ENCODE measurements at regions not wholly inside any gene's neighbourhood (a gene's known extent, or its start where the extent isn't known, plus 50 kb on each side); places are given as distances from the start of the nearest gene placed in this dataset.

DNA sequence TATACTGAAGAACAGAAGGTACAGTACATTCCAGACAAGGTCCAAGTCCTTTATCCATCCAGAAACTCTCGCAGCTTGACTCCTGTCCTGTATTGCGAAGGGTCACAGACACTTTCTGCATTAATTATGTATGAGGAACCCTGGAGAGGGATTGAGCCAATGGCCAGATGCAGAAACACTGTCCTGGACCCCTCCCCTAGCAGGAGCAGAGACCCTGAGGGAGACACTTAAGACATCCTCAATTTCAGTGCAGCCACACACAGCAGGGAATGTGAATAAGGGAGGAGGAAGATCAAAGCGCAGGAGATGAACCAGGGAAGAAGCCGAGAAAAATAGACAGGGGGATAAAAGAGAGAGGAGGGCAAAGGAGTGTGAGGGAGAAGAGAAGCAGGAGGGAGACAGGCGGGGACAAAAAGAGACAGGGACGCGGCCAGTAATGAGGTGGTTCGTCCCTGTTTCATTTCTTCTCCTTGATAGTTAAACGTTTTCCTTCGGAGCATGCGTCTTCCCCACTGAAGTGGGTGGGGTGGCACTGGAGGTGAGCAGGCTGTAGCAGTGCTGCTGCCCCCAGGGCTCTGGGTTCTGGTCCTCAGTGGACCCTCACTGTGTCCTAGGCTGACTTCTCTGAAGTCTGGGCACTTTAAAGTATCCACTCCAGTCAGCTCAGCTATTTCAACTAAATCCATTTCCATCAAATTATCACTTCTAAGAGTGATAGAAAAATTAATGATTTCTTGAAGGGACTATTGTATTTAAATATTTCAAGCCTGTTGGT lies 356.4 kb upstream of the NOCT start:
- no peak for DNase-seq (ENCODE audit: low spot score)
- ATAC-seq, result no peak
- intact Hi-C loops (cut with DNase I), result no loop called here

DNA sequence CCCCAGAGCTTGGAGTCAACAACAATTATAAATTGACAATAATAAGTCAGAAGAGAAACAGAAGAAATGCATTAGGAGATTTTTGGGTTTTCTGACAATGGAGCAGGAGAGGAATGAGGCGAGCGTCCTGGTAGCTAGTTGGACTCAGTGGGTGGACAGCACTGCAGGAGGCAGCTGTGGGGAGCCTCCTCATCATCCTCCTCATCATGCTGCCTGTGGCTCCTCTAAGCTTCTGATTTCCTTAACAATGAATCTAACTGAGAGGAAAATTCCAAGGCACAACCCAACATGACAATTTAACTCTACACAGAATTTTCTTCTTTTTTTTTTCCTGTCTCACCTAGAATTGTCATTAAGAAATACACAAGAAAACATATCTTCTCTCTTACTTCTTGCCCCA lies 357.1 kb upstream of the NOCT start:
- no peak for DNase-seq (ENCODE audit: low spot score)
- ATAC-seq, result no peak
- intact Hi-C loops (cut with DNase I), result no loop called here

DNA sequence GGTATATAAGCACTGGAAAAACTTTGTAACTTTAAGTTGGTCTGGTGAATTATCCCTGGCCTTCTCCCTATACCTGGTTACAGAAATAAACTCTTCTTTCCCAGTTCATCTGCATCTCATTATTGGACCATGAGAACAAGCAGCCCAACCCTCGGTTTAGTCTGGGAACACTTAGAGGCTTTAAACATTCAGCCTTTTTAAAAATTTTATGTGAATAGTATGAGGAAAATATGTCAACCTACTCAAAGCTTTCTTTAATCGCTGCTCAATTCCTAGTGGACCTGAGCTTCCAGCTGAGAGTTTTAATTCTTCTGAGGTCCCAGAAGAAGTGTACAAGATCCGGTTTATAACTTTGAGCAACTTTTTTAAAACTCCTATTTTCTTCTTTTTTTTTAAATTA lies 358.6 kb upstream of the NOCT start:
- ATAC-seq (peak; percentile 38), DNase-seq (ENCODE audit: low spot score) (no peak)
- intact Hi-C loops (cut with DNase I), result no loop called here

DNA sequence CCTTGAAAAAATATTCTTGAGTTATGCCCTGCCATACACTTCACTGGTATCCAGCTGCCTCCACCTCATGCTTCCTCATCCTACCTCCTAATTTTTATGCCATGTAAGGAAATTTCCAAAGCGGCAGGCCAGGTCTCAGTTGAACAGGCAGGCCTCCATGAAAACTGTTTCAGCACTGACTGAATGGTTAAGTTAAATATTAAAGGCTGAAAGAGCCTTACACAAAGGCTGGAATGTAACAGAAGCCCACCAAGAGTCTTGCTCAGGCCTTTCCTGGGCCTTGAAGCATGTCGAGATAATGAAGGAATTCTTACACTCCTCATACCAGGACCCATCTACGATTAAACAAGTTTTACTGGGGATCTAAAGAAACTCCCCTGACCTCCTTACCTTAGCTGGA lies 359.6 kb upstream of the NOCT start:
- DNase-seq (ENCODE audit: low spot score), result no peak
- intact Hi-C loops (cut with DNase I), result no loop called here
- no peak for ATAC-seq

DNA sequence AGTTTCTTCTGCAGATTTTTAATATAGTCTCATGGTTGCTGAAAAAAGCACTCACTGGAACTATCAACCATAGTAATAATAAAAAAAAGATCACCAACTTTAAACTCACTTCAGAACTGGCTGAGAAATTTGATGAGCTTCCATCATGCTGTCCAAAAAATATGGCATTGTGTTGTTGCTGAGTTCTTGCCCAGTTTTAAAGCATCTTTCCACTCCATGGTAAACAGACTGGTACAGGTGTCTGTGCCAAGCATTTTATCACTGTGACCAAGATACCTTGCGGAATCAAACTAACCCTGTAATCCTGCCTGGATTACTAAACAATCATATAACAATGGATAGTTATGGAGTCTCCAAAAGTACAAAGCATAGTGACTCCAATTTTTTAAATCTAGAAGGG lies 360.3 kb upstream of the NOCT start:
- no peak for ATAC-seq
- intact Hi-C loops (cut with DNase I), result no loop called here
- no peak for DNase-seq (ENCODE audit: low spot score)

DNA sequence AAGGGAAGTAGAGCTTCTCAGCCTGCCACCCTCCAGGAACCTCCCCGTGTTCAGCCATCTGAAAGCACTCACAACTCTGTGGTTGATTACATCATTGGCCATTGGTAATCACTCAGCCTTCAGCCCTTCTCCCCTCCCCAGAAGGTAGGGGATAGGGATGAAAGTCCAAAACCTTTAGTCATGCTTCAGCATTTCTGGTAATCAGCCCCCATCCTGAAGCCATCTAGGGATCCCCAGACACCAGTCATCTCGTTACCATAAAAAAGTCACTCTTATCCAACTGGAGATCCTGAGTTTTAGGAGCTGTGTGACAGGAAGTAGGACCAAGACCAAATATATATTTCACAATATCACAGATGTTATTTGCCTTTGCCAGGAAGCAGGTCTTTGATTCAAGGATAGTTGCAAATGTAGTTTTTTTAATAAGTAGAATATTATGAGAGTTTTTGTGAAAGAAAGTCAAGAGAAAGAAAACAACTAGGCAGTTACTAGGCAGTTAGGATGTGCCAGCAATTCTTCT lies 364.6 kb upstream of the NOCT start:
- intact Hi-C loops (cut with DNase I), result no loop called here
- ATAC-seq, result peak; percentile 80
- DNase-seq (ENCODE audit: low spot score), result no peak

DNA sequence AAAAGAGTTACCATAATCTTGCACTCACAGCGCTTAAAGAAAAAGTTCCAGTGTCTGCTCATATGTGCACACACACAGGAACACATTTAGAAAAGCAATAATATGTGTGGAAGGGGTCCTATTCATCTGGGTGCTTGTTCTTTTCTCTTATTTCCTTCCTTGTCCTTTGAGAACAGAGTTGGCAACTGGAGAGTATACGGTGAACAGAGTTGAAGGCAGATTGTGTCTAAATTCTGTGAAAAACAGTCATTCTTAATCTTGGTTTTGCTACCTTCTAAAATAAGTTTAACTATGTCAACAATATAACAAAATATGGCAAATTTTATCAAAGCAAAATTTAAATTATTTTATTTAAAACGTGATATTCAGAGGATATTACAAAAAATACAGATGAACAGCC lies 365.1 kb upstream of the NOCT start:
- no peak for ATAC-seq
- intact Hi-C loops (cut with DNase I), result no loop called here
- no peak for DNase-seq (ENCODE audit: low spot score)

DNA sequence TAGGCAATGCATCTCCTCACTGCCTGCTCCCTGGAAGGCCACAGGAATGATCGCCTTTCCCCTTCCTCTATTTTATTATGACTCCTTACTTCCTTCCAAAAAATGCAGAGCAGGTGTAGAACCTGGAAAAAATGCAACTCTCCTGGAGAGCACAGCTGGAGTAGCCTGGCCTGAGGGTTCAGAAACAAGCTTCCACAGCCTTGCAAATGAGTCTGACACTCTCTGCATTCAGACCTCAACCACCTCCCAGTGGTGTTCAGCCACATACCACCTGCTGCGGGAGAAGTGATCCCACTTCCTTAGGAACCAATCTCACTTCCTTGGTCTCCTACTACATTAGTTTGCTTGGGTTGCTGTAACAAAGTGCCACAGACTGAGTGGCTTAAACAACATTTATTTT lies 368.1 kb upstream of the NOCT start:
- no peak for ATAC-seq
- intact Hi-C loops (cut with DNase I), result no loop called here
- no peak for DNase-seq (ENCODE audit: low spot score)

DNA sequence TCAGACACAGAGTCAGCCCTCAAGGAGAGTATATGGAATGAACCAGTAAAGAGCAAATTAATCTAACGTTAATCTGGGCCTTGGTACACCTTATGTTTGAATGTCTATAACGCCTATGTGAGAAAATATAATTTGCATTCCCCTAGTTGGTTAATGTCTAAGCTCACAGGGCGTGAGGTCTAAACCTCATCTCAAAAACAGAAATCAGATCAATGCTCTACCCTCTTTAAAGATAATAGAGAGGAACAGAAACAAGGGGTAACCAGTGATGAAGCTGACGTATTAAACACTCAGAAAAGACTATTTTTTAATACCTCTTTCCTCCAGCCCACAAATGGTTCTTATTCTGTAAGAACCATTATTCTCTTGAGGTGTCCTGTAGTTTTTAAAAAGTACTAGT lies 369.2 kb upstream of the NOCT start:
- intact Hi-C loops (cut with DNase I), result no loop called here
- ATAC-seq (no peak), DNase-seq (ENCODE audit: low spot score) (no peak)

DNA sequence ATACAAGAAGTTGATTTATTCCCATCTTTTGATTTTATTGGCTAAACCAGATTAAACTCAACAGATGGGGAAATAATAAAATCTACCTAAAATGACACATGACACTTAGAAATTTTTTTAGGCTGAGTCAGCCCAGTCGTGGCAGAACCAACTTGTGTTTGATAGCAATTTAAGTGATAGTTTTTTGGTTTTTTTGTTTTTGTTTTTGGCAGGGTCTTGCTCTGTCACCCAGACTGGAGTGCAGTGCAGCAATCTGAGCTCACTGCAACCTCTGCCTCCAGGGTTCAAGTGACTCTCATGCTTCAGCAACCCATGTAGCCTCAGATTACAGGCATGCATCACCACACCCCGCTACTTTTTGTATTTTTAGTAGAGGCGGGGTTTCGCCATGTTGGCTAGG lies 370.3 kb upstream of the NOCT start:
- intact Hi-C loops (cut with DNase I), result no loop called here
- ATAC-seq (no peak), DNase-seq (ENCODE audit: low spot score) (no peak)

DNA sequence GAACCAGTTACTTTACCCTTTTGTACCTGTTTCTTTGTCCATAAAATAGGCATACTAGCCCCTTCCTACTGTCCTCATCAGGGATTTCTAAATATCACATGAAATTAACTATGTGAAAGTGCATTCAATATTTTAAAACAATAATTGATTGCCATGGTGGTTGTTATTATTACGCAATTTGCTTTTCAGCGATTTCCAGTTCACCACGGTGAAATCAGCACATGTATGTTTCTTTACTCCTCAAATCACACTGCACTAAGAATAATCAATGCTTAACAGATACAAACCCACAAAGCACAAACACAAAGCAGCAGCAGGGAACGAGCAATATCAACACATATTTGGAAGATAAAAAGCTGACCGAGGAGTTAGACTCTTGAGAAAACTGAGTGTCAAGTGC lies 371.3 kb upstream of the NOCT start:
- ATAC-seq (no peak), DNase-seq (ENCODE audit: low spot score) (no peak)
- intact Hi-C loops (cut with DNase I), result no loop called here

DNA sequence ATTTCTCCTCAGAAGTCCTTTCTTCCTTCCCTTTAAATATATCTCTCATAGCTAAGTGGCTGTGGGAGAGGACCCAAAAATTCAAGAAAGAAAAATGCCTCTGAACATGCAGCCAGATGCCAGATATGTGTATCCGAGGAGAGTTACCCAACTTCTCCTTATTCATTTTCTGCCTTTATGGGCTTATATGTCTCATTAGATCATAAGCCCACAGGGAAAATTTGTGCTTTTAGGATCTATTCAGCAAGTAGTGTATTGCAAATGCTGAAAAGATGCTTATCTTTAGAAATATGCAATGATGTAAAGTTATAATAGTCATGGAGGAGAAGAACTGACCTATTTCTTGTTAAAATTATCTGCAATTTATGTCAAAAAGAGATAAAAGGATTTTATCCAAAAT lies 371.8 kb upstream of the NOCT start:
- intact Hi-C loops (cut with DNase I), result no loop called here
- ATAC-seq (no peak), DNase-seq (ENCODE audit: low spot score) (no peak)

DNA sequence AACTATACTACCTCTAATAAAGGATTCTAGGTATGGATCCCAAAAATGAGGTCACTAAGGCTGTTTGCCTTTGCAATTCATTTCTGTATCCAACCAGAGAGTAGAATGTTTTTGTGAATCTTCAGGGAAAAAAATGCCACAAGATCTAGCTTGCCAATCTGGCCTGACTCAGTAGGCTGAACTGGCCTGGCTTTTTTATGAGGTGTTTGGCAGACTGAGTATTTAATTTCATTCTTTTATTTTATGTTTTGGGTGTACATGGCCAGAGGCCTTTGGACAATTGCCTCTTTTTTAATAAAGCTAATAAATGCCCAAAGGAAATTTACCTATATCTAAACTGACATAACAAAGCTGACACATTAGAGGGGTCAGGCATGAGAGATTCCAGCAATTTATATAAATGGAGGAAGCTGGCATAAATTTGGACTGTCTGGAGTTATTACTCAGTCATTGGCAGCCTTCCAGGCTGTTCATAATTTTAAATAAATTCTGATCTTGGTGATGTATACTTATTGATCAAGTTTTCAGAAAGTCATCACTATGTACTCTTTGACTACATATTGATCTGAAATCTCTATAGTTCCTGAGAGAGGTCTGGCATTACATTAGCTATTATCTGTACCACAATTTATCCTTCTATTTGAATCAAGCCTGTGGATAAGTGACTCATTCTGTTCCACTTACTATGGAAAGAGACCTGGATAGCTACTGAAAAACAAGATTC lies 376.4 kb upstream of the NOCT start:
- intact Hi-C loops (cut with DNase I), result no loop called here
- ATAC-seq, result no peak
- DNase-seq (ENCODE audit: low spot score), result no peak

DNA sequence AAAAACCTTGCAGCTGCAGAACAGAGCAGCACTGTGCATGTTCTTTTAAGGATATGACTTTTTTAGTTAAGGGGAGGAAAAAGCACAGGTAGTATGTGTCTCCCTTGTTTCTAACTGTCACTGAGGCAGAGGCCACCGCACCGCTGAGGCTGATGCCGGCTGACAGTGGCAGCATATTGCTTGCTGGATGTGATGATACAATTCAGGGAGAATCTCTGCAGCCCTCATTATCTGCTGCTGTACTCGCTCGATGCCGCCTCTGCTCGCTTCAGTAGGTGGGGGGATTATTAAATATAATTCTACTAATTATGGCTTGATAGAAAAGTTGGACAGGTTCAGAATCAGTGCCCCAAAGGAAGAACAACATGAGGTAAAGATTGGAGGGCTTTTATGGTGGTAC lies 378.8 kb upstream of the NOCT start:
- DNase-seq (ENCODE audit: low spot score), result no peak
- intact Hi-C loops (cut with DNase I), result no loop called here
- no peak for ATAC-seq

DNA sequence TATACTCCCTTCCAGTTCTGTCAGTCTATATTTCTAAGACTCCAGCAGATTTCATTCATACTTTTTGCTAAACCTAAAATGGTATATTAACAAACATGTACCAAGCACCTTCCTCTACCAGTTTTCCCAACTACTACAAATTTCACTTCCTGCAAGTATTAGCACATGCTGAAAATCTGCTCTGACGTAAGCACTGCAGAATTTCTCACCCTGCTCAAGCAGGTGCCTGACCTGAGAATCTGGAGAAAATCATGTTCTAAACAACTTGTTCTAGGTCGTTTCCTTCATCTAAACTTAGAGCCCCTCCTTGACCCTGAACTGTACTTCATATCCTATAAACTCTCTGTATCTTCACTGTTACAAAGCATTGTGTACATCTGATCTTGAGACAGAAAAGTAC lies 380.7 kb upstream of the NOCT start:
- DNase-seq (ENCODE audit: low spot score) (no peak), ATAC-seq (no peak)
- intact Hi-C loops (cut with DNase I), result no loop called here

DNA sequence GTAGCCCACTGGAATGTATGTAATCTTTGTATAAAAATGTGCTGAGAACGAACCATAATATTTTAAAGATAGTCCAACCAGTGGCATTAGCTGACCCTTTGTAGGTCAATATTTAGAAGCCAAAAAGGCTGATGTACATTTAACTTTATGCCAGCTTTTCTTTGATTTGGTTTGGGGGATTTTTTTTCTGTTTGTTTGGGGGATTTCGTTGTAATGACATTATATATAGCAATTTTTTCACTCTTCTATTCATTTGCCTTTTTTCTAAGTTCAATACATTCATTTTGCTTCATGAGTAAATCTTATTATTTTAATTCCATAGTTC lies 382.0 kb upstream of the NOCT start:
- DNase-seq (ENCODE audit: low spot score) (no peak), ATAC-seq (no peak)
- intact Hi-C loops (cut with DNase I), result no loop called here

DNA sequence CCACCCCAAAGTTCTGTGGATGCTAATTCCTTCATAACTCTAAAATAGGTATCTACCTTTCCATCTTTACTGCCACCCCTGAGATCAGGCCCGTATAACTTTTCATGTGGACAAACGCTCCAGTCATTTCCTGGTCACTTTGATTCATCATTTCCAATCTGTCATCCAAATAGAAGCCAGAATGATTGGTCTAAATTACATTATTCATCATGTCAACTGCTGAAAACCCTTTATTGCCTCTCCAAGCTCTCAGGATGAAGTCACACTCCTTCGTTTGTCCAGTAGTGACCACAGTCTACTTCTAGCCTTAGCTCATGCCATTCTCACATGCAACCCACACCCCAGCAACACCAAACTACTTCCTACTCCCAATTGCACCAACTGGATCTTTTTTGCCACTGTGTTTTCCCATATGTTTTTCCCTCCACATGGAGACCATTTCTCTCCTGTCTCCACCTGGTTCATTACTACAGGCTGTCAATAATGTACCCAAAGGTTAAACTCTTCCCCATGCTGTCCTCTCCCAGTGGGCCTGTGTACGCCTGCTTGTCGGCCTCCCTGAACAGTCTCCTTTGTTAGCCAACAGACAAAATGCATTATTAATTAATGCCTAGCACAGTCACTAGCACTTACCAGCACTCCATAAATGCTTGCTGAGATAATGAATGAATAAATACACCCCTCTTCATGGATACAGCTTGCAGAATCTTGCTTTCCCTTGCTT lies 382.6 kb upstream of the NOCT start:
- intact Hi-C loops (cut with DNase I), result no loop called here
- ATAC-seq, result no peak
- no peak for DNase-seq (ENCODE audit: low spot score)

DNA sequence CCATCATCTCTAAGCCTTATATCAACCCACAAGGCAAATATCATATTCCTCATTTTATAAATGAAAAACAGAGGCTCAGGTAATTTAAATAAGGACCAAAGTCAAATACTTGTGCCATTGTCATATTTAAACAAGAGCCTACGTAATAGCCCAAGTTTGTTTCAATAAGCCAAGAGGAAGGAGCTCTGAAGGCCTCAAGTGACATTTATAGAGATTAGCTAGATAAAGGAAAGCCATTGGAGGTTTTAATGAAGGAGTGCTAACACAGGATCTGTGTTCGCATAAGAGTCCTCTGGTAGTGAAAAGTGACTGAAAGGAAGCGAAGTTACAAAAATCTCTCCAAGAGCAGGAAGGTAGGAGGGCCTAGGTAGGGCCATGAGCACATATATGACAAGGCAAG lies 384.9 kb upstream of the NOCT start:
- DNase-seq (ENCODE audit: low spot score) (no peak), ATAC-seq (no peak)
- intact Hi-C loops (cut with DNase I), result no loop called here

DNA sequence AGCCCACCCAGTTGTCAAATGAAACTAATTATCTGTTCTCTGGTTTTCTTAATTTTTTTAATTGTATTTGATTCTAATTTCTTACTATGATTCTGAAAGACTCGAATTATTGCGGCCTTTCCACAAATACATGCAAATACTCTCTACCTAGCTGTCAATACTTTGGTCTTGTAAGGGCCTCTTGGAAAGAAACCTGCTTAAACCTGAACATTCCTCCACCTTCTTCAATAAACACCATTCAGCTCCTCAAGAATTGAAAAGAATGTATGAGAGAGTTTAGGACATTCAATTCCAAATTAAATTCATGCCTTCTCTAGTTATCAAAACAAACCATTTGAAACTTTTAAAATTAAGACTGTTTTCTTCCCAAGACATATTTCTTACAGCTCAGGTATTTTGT lies 385.9 kb upstream of the NOCT start:
- no peak for ATAC-seq

DNA sequence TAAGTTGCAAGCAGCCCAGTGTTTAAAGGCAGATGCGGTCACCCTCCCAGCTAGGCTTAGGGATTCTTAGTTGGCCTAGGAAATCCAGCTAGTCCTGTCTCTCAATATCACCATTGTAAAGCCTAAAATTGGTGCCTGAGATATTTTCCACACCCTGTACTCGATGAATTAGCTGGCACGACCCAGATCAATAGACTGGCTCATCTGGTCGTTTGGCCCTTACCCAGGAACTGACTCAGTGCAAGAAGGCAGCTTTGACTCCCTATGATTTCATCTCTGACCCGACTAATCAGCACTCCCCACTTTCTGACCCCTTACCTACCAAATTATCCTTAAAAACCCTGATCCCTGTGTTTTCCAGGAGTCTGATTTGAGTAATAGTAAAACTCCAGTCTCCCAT lies 384.9 kb upstream of the SLC7A11 start:
- ATAC-seq, result no peak
- intact Hi-C loops (cut with DNase I), result no loop called here
- no peak for DNase-seq (ENCODE audit: low spot score)

More for the DNA sequence above, 385.9 kb upstream of the NOCT start:
- DNase-seq (ENCODE audit: low spot score), result no peak
- intact Hi-C loops (cut with DNase I), result no loop called here
